ENCODE measurements at regions not wholly inside any gene's neighbourhood (a gene's known extent, or its start where the extent isn't known, plus 50 kb on each side); places are given as distances from the start of the nearest gene placed in this dataset.

DNA sequence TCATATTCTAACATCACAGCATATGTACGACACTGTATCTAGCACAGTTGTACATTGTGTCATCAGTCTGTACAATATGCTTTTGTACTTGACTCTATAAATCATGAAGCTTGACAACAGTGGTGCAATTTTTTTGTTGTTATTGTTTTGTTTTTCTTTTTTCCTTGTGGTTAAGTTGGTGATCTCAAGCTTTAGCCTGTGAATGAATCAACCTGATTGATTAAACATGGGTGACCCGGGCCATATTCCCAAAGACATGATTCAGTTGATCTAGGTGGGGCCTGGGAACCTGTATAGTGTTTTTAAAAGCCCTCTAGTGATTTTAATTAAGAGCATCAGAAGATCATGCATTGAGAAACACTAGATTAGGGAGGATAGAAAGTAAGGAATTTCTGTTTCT lies 101.8 kb upstream of the AADACL2 start:
- TF ChIP-seq POLR2A (IDR thresholded peaks at IDR 0.05; ENCODE audit: low read depth): no peak
- TF ChIP-seq, protein P1, sequence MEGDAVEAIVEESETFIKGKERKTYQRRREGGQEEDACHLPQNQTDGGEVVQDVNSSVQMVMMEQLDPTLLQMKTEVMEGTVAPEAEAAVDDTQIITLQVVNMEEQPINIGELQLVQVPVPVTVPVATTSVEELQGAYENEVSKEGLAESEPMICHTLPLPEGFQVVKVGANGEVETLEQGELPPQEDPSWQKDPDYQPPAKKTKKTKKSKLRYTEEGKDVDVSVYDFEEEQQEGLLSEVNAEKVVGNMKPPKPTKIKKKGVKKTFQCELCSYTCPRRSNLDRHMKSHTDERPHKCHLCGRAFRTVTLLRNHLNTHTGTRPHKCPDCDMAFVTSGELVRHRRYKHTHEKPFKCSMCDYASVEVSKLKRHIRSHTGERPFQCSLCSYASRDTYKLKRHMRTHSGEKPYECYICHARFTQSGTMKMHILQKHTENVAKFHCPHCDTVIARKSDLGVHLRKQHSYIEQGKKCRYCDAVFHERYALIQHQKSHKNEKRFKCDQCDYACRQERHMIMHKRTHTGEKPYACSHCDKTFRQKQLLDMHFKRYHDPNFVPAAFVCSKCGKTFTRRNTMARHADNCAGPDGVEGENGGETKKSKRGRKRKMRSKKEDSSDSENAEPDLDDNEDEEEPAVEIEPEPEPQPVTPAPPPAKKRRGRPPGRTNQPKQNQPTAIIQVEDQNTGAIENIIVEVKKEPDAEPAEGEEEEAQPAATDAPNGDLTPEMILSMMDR (IDR thresholded peaks at IDR 0.05): no peak
